Omental fat pad (tissue), 3 donors: ENCODE measurements at regions not wholly inside any gene's neighbourhood (a gene's known extent, or its start where the extent isn't known, plus 50 kb on each side); places are given as distances from the start of the nearest gene placed in this dataset.

Experiments
- ATAC-seq: fragments of 150-250 bp; one replicate; pipeline ENCODE4 v1.9.1; 2016; ENCODE audit warnings: mild to moderate bottlenecking, moderate library complexity; ENCODE audit not compliant: low FRiP score
- DNase-seq: peaks from one replicate; pipeline ENCODE4 v3.0.0-alpha.2; 2019; ENCODE audit warnings: low spot score
- TF ChIP-seq, protein P1 (sequence below), 3 donors: fragments of 450-650 bp; IDR thresholded peaks; one replicate each; pipeline ENCODE4 v1.5.1; 2016 to 2017; ENCODE audit warnings: antibody characterized with exemption in 3 of 3, mild to moderate bottlenecking in 3 of 3, moderate library complexity in 2 of 3

DNA sequence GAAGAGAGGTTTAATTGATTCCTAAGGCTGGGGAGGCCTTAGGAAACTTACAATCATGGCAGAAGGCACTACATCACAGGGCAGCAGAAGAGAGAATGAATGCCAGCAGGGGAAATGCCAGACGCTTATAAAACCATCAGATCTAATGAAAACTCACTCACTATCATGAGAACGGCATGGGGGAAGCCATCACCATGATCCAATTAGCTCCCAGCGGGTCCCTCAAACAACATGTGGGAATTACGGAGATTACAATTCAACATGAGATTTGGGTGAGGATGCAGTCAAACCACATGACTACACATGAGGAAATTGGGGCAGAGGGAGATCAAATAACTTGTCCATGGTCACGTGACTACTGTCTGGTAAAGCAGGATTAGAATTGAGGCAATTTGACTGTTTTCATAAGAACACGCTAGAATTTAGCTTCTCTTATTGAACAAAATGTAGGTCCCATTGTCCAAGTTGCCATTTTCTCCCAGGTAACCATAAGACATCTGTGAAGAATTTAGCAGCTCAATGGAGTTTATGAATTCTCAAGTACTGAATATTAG, 445.1 kb upstream of the CDH20 start:
- ATAC-seq (no peak), DNase-seq (no peak)
- TF ChIP-seq, protein P1, sequence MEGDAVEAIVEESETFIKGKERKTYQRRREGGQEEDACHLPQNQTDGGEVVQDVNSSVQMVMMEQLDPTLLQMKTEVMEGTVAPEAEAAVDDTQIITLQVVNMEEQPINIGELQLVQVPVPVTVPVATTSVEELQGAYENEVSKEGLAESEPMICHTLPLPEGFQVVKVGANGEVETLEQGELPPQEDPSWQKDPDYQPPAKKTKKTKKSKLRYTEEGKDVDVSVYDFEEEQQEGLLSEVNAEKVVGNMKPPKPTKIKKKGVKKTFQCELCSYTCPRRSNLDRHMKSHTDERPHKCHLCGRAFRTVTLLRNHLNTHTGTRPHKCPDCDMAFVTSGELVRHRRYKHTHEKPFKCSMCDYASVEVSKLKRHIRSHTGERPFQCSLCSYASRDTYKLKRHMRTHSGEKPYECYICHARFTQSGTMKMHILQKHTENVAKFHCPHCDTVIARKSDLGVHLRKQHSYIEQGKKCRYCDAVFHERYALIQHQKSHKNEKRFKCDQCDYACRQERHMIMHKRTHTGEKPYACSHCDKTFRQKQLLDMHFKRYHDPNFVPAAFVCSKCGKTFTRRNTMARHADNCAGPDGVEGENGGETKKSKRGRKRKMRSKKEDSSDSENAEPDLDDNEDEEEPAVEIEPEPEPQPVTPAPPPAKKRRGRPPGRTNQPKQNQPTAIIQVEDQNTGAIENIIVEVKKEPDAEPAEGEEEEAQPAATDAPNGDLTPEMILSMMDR (IDR thresholded peaks at IDR 0.05) = no peak

DNA sequence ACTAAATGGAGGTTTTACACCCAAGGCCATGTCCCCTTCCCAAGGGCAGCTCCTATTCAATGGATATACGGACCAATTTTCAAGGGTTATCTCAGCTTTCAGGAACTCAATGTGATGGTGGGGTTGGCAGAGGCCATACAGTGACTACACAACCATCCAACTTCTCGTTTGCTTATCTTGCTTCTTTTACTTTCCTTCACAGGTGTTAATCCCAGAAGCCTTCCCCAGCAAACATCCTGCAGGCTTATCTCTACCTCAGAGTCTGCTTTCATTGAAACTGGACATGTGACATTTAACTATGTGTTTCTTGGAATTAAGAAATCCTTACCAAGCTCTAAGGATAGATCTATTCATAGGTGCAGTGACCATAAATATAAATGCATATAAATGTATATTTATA, 443.8 kb upstream of the CDH20 start:
- DNase-seq (no peak), ATAC-seq (no peak)
- TF ChIP-seq, protein P1 (IDR thresholded peaks at IDR 0.05) = no peak

DNA sequence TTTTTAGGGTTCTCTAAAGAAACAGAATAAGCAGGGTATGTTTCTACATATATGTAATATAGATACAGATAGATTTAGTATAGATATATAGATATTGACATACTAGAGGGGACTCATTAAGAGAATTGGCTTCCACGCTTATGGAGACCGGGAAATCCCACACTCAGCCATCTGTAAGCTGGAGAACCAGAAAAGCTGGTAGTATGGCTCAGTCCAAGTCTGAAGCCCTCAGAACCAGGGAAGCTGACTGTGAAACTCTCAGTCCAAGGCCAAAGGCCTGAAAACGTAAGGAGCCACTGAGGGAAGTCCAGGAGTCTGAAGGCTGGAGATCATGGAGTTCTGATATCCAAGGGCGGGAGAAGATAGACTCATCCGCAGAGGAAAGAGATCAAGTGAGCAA, 441.3 kb upstream of the CDH20 start:
- no peak for DNase-seq
- ATAC-seq = no peak
- TF ChIP-seq, protein P1 (IDR thresholded peaks at IDR 0.05) = no peak

DNA sequence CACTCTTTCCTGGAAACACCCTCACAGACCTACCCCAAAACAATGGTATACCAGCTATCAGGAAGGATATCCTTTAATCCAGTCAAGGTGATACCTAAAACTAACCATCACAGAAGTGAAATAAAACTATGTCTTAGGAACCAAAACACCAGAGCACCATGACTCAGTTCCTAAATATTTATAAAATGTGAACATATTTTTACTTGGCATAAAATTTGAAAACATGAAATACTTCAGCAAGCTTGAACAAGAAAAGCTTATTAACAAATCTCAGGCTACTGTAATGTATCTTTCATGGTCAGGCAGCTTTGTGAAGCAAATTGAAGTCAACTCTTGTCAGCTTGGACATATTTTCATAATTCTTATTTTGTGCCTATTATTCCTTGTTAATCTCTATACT, 440.8 kb upstream of the CDH20 start:
- TF ChIP-seq, protein P1 (IDR thresholded peaks at IDR 0.05) = no peak
- ATAC-seq = peak; percentile 13

DNA sequence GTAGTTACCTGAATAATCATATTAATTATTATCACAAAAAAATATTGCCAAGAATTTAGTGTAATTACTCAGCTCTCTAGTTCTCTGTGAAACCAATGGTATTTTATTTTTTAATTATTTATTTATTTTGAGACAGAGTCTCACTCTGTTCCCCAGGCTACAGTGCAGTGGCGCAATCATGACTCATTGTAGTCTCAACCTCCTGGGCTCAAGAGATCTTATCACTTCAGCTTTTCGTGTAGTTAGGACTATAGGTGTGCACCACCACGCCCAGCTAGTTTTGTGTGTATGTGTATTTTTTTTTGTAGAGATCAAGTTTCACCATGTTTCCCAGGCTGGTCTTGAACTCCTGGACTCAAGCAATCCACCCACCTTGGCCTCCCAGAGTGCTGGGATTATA, 440.4 kb upstream of the CDH20 start:
- TF ChIP-seq, protein P1 (IDR thresholded peaks at IDR 0.05) = no peak
- no peak for DNase-seq
- ATAC-seq = peak; percentile 62

More for the DNA sequence above, 440.8 kb upstream of the CDH20 start:
- no peak for DNase-seq

DNA sequence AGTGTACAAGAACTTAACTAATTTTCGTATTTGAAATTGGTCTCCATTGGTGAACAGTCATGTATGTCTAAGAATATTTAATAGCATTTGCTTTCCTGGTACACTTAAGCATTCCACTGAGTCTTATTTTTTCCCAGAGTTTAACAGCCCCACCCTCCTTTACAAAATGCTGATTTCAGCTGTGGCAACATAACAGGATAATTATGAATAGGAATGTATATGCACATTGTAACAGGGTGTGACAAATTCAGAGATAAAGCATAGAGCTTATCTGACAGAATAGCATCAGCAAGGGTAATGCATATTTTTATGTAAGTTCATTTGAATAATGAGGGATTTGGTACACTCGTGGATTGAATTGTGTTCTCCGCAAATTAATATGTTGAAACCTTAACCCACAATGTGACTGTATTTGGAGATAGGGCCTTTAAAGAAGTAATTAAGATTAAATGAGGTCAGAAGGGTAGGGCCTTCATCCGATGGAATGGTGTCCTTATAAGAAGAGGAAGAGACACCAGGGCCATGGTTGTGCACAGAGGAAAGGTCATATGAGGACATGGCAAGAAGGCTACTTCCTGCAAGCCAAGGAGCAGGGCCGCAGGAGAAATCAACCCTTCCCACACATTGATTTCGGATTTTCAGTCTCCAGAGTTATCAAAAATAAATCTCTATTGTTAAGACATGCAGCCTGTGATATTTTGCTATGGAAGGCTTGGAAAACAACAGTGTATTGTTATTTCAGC, 439.7 kb upstream of the CDH20 start:
- DNase-seq = no peak
- ATAC-seq = no peak
- TF ChIP-seq, protein P1 (IDR thresholded peaks at IDR 0.05) = no peak
